Left kidney (tissue), 1 donor: ENCODE measurements at regions not wholly inside any gene's neighbourhood (a gene's known extent, or its start where the extent isn't known, plus 50 kb on each side); places are given as distances from the start of the nearest gene placed in this dataset.

Experiments used
- DNase-seq: peaks from one replicate; pipeline ENCODE4 v3.0.0-alpha.2; 2013

DNA sequence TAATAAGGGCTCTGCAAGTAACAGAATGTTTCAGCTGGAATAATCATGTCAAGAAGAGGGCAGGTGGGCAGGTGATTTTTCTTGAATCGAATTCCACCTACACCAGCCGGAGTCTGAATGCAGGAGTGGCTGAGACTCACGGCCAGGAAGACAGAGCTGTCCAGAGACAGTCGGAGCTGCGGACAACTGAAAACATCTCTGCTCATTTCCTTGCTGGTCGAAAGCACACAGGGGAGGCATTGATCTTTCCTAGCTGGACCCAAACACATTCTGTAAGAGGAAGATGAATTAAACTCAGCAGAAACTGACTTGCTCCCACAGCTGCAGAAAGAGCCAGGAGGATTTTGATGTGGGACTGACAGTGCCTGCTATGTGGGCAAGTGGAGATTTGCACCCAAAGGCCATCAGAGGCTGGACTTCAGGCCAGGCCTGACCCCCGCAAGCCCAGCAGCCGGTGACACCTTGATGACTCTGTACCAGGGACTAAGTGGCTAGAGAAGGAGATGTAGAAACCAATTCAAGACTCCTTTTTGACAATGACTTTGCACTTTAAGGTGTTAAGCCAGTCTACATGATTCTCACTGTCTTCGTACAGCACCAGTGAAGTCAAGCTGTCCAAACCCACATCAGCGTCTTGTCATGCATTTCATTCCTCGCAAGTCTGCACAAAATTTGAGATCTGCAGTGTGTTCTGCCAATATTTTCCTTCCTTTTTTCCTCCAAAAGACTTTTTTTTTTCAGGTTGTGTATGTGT lies 169.4 kb downstream of the TEX36 start:
- DNase-seq = no peak

DNA sequence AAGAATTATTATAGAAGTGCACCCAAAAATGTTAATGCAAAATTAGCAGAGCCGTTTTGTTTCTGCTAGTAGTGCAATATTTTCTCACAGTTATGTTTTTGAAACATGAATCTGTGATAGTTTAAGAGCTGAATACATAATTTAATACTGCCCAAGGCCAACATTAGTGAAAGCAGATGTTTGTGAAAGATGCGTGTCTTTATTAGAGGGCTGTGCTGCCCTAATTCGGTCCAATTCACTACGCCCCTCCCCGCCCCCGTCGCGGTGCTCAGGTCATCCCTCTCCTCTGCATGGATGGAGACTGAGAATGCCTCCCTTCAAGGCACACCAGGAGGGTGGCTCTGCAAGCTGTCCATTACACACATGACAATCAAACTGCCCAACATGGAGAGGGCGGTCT lies 172.0 kb downstream of the TEX36 start:
- no peak for DNase-seq

DNA sequence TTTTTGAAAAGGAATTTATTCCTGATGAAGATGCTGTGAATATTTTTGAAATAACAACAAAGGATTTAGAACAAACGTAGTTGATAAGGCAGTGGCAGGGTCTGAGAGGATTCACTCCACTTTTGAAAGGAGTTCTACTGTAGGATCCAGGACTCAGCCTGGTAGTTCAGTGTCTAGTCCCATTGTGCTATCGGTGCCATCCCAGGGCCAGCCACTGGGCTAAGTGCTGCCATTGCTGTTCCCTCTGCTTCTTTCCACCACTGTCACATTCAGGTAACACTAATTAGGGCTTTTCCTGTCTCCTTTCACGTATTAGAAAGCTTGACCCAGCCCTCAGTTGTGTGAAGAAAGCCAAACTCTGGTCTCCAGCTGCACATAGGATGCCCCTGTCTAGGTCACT lies 177.3 kb downstream of the TEX36 start:
- no peak for DNase-seq

DNA sequence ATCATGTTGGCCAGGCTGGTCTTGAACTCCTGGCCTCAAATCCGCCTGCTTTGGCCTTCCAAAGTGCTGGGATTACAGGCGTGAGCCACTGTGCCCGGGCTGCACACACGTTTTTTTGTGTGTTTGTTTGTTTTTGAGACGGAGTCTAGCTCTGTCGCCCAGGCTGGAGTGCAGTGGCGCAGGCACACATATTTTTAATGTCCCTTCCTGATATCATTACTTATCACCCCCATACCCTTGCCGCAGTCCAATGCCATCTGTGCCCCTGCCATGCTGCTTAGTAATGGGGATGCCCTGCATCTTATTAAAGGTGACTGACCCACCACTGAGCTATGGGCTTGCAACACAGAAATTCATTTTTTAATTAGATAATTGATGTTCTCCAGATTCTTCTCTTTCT lies 180.7 kb downstream of the TEX36 start:
- no peak for DNase-seq

DNA sequence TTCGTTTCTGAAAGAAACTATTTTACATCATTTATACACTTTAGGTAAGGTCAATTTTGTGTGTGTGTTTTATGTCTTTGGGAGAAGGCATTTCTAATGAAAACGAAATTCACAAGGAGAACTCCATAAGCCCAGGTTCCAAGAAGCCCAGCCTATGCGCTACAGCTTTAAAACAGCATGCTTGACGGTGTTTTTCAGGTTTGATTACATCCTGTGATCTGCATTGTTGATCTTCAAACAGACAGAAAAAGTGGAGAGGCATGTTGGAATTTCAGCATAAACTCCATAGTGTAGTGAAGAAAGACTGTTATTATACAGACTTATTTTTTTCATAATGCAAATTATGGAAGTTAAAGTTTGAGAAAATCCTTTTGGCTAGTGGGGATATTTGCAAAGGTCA lies 187.6 kb downstream of the TEX36 start:
- DNase-seq = no peak

DNA sequence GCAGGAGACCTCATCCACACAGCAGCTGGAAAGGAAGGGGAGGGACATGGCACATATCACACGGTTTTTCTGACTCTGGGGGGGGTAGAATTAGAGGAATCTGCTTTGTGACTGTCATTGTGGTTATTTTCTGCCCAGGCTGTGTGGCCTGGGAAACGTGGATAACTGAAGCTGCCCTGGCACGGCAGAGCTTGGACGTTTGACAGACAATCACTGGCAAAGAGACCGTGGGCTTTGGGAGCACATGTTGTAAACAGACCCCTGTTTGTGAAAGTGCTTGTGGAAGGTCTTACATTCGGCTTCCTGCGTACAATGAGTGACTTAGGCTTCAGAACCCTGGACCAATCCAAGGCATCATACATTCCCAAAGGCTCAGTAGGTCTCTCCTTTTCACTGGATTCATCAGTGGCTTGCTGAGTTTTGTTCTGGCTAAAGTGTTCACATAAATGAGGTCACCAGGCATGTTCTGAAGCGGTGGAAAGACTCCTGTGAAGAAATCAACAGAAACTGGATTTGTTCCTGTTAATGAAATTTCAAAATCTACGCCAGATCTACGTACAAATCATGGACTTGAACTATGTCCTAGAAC lies 188.2 kb downstream of the TEX36 start:
- DNase-seq = no peak

DNA sequence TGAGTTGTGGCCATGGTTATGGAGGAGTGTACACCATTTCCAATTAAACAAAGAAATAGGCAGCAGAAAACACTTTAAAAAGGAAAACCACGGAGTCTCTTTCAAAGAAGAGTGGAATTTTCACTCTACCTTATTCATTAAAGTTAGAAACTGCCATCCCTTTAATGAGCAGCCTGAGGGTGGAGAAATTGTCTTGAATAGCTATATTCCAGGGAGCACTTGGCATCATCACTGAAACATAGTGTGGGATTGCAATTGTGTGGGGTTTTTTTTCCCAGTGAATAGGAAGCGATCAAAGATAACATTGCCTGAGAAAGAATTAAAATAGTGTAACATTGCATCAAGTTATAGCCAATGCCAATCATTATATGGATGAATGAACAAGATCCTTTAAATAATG lies 191.6 kb downstream of the TEX36 start:
- DNase-seq = no peak

DNA sequence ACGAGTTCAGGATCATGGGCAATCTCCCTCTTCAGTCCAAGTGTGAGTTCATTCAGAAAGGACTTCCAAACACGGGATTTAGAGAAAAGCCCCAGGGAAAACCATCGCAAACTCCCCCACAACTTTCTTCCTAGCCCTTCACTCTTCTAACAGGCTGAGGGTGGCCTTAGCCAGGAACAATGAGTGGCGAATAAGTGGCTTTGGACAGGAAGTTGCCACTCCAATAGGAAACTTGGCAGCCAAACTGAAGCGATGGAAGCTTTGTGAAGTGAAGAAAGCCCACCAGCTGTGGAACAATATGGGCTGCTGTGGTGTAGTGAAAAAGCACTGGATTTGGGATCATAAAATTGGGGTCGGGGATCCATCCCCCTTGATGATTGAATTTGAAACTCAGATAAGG lies 193.2 kb downstream of the TEX36 start:
- DNase-seq = no peak

DNA sequence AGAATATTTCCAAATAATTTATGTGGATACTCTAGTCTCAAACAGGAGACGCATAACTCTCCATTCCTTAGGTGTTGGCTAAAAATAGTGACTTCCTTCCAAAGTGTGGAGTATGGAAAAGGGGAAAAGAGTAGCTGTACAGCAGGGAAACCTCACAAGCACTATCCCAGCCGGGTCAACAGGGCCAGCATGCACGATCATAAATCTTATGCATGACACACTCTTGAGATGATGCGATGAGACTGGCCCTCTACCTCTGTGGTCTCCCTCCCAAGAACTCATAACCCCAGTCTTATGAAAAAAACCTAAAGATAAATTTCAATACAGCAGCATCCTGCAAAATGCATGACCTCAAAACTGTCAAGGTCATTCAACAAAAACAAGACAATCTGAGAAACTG lies 197.3 kb downstream of the TEX36 start:
- no peak for DNase-seq

DNA sequence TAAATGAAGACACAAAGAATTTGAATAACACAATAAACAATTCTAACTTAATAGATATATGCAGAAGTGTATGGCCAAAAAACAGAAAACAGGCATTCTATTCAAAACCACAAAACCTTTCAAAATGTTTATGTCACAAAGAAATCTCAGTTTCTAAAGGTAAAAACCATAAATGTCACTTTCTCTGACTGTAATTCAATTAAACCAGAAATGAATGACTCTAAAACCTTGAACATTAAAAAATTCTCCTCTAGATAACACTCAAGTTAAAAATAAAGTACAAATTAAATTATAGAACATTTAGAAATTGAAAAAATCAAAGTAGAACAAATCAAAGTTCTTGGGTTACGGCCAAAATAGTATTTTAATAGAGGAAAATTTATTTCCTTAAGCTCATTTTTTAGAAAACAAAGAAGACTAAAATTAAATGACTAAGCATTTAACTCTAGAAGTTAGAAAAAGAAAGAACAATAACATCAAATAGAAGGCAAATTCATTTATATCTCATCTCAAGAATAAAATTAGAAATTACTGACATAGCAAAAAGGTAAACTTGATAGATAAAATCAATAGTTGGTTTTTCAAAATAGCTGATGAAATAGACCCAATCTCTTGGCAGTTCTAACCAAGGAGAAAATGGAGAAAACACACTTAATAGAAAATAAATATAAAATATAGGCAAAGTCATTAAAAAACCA lies 198.8 kb downstream of the TEX36 start:
- no peak for DNase-seq

DNA sequence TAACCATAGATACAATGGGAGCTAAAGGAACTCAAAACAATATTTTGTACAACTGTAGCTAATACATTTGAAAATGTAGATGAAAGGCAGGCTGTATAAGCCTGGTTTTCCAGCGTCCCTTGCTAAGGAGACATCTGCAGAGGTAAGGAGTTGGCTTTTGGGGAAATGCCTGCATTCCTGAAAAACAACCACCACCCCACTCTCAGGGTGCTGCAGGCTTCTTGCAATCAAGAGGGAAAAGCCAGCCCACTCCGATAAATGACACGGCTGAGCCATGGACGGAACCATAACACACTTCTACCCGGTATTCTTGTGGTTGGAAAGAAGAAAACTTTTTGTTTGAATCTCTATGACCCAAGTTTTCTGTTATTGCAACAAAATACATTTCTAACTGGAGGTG lies 200.3 kb downstream of the TEX36 start:
- DNase-seq = no peak

DNA sequence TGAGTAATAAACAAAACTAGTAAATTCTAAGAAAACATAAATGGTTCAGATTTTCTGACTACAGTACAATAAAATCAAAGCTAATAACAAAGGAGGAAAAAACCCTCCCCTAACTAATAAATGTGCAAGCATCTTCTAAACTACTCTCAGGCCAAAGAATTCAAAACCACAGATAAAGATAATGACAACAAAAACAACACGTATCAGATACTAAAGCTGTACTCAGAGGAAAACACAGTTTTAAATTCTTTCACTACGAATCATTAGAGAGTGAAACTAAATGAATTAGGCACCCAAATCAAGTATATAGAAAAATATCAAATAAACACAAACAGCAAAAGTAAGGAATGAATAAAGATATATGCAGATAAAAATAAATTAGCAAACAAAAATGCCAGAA lies 200.9 kb downstream of the TEX36 start:
- DNase-seq = no peak

DNA sequence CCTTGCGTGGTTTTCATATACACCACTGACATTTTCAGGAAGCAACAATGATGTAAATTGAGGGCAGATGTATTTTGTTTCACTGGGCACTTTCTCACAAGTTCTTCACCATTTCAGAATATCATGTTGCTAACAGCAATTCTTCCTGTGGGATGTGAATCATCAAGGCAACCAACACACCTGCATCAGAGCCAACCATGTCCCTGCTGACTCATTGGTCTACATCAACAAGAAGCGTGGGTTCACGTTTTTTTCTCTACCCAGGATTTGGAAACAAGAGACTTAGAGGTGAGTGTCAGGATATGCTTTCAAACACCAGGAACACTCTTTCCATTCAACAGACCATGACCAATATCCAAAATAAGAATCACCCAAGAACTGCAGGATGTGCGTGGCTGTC lies 203.9 kb downstream of the TEX36 start:
- DNase-seq = no peak

DNA sequence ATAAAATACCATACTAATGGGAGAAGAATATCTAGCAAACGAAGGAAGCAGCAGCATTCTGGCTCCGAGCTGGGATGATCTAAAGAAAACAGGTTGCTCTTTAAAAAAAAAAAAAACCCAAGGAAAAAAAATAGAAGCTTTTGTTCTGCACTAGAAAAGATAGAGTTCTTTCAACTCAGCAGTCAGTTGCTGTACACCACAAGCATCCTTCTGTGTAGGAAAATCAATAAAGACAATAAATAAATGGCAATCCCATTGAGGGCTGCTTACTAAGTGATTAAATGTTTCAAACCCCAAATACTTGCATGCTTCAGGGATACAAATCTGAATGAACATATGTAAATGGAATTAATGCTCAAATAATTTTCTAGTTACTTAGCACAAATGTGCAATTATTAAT lies 207.1 kb downstream of the TEX36 start:
- no peak for DNase-seq

DNA sequence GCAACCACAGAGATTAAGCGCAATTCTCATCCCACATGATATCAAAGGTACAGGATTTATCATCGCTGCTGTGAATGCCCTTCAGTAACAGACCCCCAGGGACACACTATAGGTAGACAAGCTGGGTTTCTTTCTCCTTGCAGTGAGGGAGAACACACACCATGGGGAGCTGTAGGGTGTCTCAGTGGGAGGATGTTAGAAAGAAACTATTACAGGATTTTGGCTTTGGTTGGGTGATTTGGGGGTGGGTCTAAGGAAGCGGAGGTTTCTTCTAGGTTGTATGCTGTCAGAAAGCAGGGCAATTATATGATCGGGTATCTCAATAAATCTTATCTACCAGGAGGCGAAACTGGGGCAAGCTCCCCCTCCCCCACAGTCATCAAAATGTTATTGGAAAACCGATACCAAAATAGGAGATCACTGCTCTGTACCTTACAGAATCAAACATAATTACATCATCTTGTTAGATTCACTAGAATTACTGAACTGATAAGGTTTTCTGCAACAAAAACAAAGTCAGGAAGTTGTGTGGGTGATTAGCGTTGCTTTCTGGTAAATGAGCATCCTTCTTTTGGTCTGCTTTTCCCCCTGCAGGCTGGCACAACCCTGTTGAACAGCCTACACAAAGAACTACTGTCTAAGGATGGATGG lies 209.7 kb downstream of the TEX36 start:
- no peak for DNase-seq

DNA sequence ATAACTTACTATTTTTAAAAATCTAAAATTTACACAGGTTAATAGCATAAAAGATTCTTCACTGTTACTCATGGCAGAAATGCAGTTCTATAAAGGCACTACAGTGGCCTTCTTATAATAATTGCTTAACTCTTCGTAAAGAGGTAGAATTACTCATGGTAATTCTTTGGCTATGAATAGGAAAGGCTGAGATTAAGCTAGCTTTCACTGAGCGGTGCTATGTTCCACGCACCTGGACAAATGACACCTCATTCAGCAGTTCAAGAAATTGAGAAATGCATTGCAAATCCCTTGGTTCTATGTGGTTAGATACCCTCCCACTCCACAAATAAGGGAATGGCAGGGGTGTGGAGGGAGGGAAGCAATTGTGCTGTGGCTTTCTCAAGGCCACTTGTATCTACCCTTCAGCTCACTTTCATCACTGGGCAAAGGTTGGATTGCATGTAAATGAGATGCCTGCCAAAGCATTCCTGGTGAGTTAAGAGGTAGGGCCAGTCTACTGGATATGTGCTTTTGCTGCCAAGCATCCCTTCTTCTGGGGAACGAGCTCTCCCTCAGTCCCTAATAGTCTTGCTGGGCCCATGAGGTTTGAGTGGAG lies 210.9 kb downstream of the TEX36 start:
- no peak for DNase-seq

DNA sequence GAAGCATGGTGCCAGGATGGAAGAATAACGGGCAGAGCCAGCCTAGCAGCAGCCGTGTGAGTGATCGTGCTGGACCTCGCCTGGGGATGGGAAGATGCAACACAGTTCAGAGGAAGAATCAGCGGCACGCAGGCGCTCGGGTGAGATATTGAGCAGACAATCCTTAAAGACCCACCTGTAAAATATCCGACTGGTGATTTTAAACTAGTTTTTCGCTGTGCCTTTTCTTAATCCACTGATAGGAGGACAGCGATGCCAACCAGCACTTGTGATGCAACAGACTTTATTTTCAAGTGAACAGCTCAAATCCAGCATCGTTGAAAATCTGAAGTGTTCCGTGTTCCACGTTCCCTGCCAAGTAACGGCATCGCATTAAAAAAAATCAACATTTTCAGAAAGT lies 214.7 kb downstream of the TEX36 start:
- DNase-seq = no peak

DNA sequence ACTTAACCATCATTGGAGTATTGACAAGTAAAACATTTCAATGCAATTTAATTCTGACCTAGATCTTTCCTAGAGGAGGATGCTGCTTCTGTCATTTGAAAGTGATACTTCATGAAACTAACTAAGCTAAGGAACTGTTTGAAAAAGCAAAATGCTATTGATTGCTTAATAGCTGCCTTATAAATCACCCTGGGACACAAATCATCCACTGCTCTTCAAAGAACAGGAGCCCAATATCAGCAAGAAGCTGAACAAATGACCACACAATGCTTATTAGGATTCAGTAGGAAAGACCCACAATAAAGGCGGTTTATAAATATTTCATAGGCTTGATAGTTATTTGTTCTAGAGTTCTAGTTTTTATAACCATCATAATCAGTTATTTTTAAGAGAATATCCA lies 216.3 kb downstream of the TEX36 start:
- DNase-seq = no peak

DNA sequence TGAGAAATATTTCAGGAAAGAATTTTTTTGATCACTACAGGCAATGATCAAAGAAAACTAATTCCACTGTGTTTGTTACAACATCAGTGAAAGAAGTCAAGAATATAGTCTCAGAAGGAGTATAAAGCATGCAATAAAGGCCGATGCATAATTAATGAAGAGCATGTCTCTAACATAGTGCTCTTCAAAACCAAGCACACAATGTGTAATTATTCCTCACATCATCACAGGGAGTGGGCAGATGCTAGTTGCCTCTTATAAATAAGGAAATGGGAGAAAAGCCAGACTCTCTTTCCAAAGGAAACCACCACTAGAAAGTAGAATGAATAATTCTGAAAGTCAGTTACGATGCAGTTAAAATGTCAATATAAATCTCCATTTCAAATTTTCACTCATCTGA lies 220.1 kb downstream of the TEX36 start:
- no peak for DNase-seq

DNA sequence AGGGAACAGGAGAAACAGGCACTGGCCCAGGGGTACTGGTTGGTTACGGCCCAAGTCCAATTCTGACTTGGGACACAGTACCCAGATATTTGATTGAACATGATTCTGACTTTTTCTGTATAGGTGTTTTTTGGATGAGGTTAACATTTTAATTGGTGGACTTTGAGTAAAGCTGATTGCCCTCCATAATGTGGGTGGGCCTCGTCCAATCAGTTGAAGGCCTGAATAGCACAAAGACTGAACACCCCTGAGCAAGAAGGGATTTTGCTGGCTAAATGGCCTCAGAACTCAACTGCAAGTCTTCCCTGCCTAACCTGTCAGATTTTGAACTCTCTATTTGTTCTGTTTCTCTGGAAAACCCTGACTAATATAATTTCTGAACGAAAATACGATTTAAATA lies 222.6 kb downstream of the TEX36 start:
- DNase-seq = no peak

DNA sequence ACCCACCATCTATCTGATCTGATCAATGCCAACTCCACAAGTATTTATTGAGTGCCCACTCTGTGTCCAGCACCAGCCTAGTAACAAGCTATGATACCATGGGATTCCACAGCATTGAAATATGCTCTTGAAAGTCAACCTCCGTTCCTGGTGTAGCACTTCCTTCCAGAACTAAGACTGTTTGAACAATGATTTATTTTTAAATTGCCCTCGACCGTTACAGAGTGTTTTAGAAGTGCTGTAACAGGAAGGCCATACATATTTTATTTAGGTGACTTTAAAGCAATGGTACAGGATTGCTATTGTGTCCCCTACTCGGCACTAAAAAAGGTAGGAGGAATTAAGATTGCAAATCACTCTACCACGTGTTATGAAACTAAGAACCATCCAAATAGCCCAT lies 225.6 kb downstream of the TEX36 start:
- DNase-seq = no peak

DNA sequence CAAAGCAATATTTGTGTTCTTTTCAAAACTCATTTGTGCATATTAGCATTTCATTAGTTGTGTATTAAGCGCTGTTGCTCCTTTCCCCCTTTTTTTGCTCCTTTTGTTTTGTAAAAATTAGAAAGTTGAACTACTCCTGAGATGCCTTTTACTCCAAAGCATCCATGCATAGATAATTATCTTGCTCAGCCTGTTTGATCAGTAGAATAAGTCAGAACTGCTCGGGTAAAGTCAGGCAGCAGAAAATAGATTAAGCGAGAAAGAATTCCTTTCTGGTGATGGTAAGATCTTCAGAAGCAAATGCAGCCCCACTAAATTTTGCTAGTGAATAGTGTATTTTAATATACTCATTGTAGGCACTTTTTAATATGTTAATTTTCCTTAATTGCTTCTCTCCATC lies 227.1 kb downstream of the TEX36 start:
- DNase-seq = peak; percentile 43

DNA sequence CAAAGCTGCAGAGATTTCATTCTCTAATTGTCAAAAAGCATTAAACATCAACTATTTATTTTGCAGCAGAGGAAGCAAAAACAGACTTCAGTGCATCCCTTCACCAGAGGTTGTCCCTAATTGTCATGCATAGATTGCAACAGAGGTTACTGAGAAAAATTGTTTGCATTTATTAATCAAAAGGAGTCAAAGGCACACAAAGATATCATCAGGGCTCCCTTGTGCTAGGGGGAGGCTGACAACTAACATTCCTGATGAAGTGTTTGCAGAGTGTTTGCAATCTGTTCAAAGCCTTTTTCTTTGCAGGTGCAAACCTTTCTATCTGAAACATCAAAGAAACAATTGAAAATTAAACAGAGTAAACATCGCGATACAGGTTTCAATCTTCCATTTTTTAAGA lies 227.5 kb downstream of the TEX36 start:
- no peak for DNase-seq
